ENCODE measurements at regions not wholly inside any gene's neighbourhood (a gene's known extent, or its start where the extent isn't known, plus 50 kb on each side); places are given as distances from the start of the nearest gene placed in this dataset.

DNA sequence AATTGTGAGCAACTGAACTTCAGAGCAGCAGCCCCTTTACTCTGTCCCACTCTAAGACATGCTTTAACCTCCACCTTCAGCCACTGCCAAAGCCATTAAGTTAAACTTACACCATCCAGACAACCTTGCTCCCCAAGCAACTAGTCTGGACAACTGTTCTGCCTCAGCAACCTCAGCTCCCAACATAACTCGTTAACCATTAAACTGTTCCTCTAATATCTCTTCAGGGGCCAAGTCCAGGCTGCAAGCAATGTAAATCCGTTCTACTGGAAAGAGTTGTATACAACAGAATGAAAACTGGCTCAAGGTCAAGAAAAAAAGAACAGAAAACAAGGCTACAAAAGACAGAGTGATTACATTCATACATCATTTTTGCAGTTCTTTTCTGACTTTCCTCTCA, 131.7 kb upstream of the TARS1 start:
- TF ChIP-seq, protein P1, sequence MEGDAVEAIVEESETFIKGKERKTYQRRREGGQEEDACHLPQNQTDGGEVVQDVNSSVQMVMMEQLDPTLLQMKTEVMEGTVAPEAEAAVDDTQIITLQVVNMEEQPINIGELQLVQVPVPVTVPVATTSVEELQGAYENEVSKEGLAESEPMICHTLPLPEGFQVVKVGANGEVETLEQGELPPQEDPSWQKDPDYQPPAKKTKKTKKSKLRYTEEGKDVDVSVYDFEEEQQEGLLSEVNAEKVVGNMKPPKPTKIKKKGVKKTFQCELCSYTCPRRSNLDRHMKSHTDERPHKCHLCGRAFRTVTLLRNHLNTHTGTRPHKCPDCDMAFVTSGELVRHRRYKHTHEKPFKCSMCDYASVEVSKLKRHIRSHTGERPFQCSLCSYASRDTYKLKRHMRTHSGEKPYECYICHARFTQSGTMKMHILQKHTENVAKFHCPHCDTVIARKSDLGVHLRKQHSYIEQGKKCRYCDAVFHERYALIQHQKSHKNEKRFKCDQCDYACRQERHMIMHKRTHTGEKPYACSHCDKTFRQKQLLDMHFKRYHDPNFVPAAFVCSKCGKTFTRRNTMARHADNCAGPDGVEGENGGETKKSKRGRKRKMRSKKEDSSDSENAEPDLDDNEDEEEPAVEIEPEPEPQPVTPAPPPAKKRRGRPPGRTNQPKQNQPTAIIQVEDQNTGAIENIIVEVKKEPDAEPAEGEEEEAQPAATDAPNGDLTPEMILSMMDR (IDR thresholded peaks at IDR 0.05; ENCODE audit: control extremely low read depth, extremely low read depth, low read depth, missing control alignments), result no peak
- POLR2A ChIA-PET, result no interaction called here
- DNase-seq (ENCODE audit: extremely low spot score), result no peak
- CTCF ChIA-PET, result interaction anchor here (0.9 to 2.3 kb wide), 3 partner anchors 11 to 589 kb away, joined by 3 to 4 read pairs (median 4); no protein-coding TSS in a partner anchor

DNA sequence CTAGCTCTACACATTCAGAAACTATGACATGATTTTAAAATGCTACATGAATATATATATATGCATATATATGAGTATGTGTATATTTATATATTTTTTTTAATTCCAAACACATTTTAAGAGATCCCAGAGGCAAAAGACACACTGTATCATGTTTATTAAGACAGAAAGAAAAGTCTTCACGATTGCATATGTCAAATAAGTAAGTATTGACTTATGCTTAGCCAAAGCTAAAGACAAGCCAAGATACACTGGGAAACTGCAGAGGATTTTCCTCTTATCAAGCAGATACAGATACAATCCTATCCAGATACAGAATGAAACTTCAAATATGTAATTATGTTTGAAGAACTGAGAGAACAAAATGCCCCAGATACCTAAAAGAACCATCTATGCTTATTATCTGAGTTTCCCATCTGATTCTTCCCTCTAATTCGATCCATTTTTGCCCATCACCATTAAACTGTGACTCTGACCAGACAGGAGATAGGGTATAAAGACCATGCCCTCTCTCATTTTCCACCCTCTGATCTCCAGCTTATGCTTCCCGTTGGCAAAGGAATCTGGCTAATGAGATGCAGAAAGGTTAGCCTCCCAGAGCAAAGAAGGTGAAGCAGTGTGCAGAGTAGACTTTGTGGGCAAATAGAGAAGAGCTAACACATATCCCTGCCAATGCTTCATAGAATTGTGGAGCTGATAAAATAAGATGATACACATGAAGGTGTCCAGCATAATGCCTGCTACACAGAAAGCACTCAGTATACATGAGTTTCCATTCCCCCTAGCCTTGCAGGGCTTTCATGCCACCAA, 131.0 kb upstream of the TARS1 start:
- ChIA-PET POLR2A (no interaction called here), CTCF (interaction anchor here (0.9 to 2.3 kb wide), 6 partner anchors 9 to 590 kb away, joined by 3 to 6 read pairs (median 3); no protein-coding TSS in a partner anchor)
- TF ChIP-seq, protein P1 (IDR thresholded peaks at IDR 0.05; ENCODE audit: control extremely low read depth, extremely low read depth, low read depth, missing control alignments), result no peak
- DNase-seq (ENCODE audit: extremely low spot score), result no peak

DNA sequence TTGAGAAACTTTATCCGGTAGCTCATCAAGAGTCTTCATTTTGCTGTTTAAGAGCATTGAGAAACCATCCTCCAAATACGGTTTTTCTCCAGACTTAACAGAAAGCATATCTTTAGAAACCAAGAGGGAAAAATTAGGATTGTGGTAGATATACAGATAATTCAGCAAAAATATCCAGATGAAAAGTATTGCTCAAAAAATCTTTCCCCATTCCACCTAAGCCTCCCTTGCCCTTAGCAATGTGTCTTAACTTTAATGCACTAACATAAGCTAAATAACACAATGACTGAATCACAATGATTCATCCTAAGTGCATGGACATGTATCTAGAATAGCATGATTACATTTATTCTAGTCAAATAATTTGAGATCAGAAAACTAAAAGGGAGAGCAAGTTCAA, 130.3 kb upstream of the TARS1 start:
- CTCF ChIA-PET, result interaction anchor here (1.2 to 2.3 kb wide), 5 partner anchors 9 to 35 kb away, joined by 3 to 6 read pairs (median 3); no protein-coding TSS in a partner anchor
- no peak for DNase-seq (ENCODE audit: extremely low spot score)
- POLR2A ChIA-PET, result no interaction called here
- TF ChIP-seq, protein P1 (IDR thresholded peaks at IDR 0.05; ENCODE audit: control extremely low read depth, extremely low read depth, low read depth, missing control alignments), result no peak

DNA sequence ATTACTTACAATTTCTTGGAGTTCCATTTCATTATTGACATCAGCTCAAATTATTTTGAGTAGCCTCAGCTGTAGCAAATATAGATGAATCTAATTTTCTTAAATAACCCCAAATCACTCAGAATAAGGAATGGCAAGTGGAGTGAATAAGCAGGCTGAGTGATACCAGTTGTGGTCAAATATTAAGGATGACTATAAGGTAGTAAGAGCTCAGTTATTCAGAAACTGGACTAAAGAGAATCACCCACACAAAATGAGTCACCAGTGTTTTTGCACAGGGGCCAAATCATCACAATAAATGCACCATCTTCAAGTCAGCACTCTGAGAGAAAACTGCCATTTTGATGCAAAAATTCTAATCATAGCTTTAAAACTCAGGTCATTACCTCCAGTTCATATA, 128.9 kb upstream of the TARS1 start:
- POLR2A ChIA-PET, result no interaction called here

DNA sequence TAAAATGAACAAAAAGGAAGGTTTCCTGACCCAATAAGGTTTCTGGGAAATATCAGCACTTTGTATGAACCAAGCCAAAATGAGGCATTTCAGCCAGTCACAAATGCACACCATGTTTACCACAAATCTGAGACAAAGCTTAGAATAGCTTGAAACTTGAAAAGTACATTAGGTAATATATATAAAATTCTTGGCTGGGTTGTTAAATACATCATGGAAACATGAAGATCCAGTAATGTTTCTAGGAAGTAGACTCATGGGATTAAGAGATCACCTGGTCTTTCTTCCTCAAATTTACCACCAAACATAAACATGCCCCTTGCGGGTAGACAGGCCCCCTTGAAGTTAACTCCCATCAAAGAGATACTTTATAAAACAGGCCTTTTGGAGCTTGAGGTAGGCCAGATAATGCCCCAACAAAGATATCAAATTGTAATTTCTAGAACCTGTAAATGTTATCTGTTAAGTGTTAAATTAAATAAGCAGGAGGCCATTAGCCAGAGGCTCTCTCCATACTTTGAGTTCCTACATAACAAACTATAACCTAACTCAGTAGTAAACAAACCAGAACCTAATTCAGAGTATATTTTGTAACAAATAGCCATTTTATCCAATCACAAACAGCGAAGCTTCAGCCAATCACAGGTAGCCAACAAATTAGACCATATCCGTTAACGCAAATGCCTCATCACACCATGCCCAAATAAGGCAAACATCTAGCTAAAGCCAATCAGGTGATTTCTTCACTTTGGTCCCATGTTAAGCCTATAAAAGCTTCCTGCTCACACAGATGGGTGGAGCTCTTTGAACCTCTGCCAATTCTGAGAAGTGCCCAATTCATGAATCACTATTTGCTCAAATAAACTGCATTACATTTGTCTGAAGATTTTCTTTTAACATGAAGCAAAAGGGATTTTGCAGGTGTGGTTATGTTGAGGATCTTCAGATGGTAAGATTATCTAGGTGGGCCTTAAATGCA, 127.9 kb upstream of the TARS1 start:
- ChIA-PET CTCF (interaction anchor here (1.3 kb wide), 1 partner anchor 25 kb away, joined by 3 read pairs; no protein-coding TSS in a partner anchor), POLR2A (no interaction called here)
- TF ChIP-seq, protein P1 (IDR thresholded peaks at IDR 0.05; ENCODE audit: control extremely low read depth, extremely low read depth, low read depth, missing control alignments), result no peak
- DNase-seq (ENCODE audit: extremely low spot score), result no peak

More for the DNA sequence above, 128.9 kb upstream of the TARS1 start:
- DNase-seq (ENCODE audit: extremely low spot score), result no peak
- TF ChIP-seq, protein P1 (IDR thresholded peaks at IDR 0.05; ENCODE audit: control extremely low read depth, extremely low read depth, low read depth, missing control alignments), result no peak
- CTCF ChIA-PET, result interaction anchor here (1.3 kb wide), 1 partner anchor 24 kb away, joined by 3 read pairs; no protein-coding TSS in a partner anchor

DNA sequence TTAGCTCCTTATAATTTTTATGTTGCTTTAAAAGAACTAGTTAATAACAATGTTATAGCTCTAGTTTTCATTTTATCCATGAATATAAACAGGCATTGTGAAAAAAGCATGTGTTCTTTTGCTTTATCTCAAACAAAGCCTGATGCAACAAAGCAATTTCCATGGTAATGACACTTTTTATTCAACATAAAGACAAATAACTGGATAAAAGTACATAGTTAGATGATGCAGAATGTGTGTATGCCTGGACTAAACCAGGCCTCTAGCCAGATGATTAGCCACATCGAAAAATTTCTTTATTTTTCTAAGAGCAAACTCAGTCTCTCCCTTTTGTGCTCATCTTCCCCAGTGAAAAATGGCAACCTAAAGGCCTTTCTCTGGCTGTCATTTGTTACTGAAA, 125.6 kb upstream of the TARS1 start:
- TF ChIP-seq, protein P1 (IDR thresholded peaks at IDR 0.05; ENCODE audit: control extremely low read depth, extremely low read depth, low read depth, missing control alignments), result no peak
- no peak for DNase-seq (ENCODE audit: extremely low spot score)
- POLR2A ChIA-PET, result no interaction called here
- CTCF ChIA-PET, result interaction anchor here (0.9 to 1.1 kb wide), 2 partner anchors 9 to 15 kb away, joined by 3 read pairs; no protein-coding TSS in a partner anchor

Measured in GM10248 (cell line).